ENCODE measurements at regions not wholly inside any gene's neighbourhood (a gene's known extent, or its start where the extent isn't known, plus 50 kb on each side); places are given as distances from the start of the nearest gene placed in this dataset.
"Not testable (repeated sequence)": the region's sequence is repeated elsewhere in the genome, so short reads cannot be mapped to it uniquely, and the experiment has no call there.

- Mint-ChIP-seq H3K4me3 (no peak overlapping the region), H3K27me3 (no peaks in the 10 kb centered on the region), H3K9me3 (no peaks in the 10 kb centered on the region), H3K36me3 (no peaks in the 10 kb centered on the region), H3K27ac (no peak overlapping the region), H3K4me1 (ENCODE audit: low read depth in 2 of 2) (peaks cover 0 to 9% of the 10 kb centered on the region in 2 donors)
- no peak for ATAC-seq
- DNase-seq (ENCODE audit: low spot score), result no peak
Measured at GRCh38 chr5:143638654-143639053, 173.3 kb upstream of the HMHB1 start.

GRCh38 chr5:143636931-143637528 is 174.9 kb upstream of the HMHB1 start:
- Mint-ChIP-seq H3K27me3 (no peaks in the 10 kb centered on the region), H3K9me3 (no peaks in the 10 kb centered on the region), H3K27ac (no peak overlapping the region), H3K4me3 (no peak overlapping the region), H3K4me1 (ENCODE audit: low read depth in 2 of 2) (peaks cover 0 to 14% of the 10 kb centered on the region in 2 donors), H3K36me3 (no peaks in the 10 kb centered on the region)
- DNase-seq (ENCODE audit: low spot score), result no peak
- no peak for ATAC-seq

- DNase-seq (ENCODE audit: low spot score), result no peak
- H3K9me3 Mint-ChIP-seq, result no peaks in the 10 kb centered on the region
Measured at GRCh38 chr5:143635888-143636287, 176.1 kb upstream of the HMHB1 start.

GRCh38 chr5:143635146-143635752 is 176.7 kb upstream of the HMHB1 start:
- Mint-ChIP-seq H3K27me3 (no peaks in the 10 kb centered on the region), H3K4me1 (ENCODE audit: low read depth in 2 of 2) (peaks cover 0 to 17% of the 10 kb centered on the region in 2 donors), H3K4me3 (no peak overlapping the region)

More at GRCh38 chr5:143635888-143636287, 176.1 kb upstream of the HMHB1 start:
- Mint-ChIP-seq H3K4me3 (no peak overlapping the region), H3K36me3 (no peaks in the 10 kb centered on the region), H3K4me1 (ENCODE audit: low read depth in 2 of 2) (peaks cover 0 to 14% of the 10 kb centered on the region in 2 donors), H3K27ac (no peak overlapping the region), H3K27me3 (no peaks in the 10 kb centered on the region)
- ATAC-seq, result no peak

GRCh38 chr5:143634689-143635088 is 177.3 kb upstream of the HMHB1 start:
- peak overlapping the region in 1 of 2 donors; percentile 32 for H3K27ac Mint-ChIP-seq
- no peaks in the 10 kb centered on the region for H3K9me3 Mint-ChIP-seq
- peaks cover 2 to 21% of the 10 kb centered on the region in 2 donors for H3K4me1 Mint-ChIP-seq (ENCODE audit: low read depth in 2 of 2)
- no peaks in the 10 kb centered on the region for H3K27me3 Mint-ChIP-seq
- H3K4me3 Mint-ChIP-seq, result no peak overlapping the region
- DNase-seq (ENCODE audit: low spot score), result no peak
- no peaks in the 10 kb centered on the region for H3K36me3 Mint-ChIP-seq
- ATAC-seq, result no peak

More at GRCh38 chr5:143635146-143635752, 176.7 kb upstream of the HMHB1 start:
- H3K36me3 Mint-ChIP-seq, result no peaks in the 10 kb centered on the region
- no peak for DNase-seq (ENCODE audit: low spot score)
- peak overlapping the region in 1 of 2 donors; percentile 32 for H3K27ac Mint-ChIP-seq
- no peak for ATAC-seq
- no peaks in the 10 kb centered on the region for H3K9me3 Mint-ChIP-seq

- Mint-ChIP-seq H3K4me1 (ENCODE audit: low read depth in 2 of 2) (peaks cover 5 to 27% of the 10 kb centered on the region in 2 donors), H3K4me3 (peak overlapping the region; percentile 4), H3K36me3 (peaks cover 6% of the 10 kb centered on the region), H3K9me3 (peaks cover 4% of the 10 kb centered on the region), H3K27me3 (peaks cover 0 to 3% of the 10 kb centered on the region in 2 donors), H3K27ac (peak overlapping the region; percentile 56 to 87)
- ATAC-seq (peak in 1 of 2 donors; percentile 69), DNase-seq (ENCODE audit: low spot score) (no peak)
Measured at GRCh38 chr5:143629871-143630659, 181.9 kb upstream of the HMHB1 start.

- H3K4me3 Mint-ChIP-seq; H3K9me3 Mint-ChIP-seq; DNase-seq (ENCODE audit: low spot score); H3K36me3 Mint-ChIP-seq; H3K27ac Mint-ChIP-seq; H3K27me3 Mint-ChIP-seq; ATAC-seq: not testable (repeated sequence)
- peaks cover 5 to 10% of the 10 kb centered on the region in 2 donors for H3K4me1 Mint-ChIP-seq (ENCODE audit: low read depth in 2 of 2)
Measured at GRCh38 chr5:143625048-143625447, 186.9 kb upstream of the HMHB1 start.

- H3K9me3 Mint-ChIP-seq, result peaks cover 7% of the 10 kb centered on the region
- no peak for DNase-seq (ENCODE audit: low spot score)
- no peak overlapping the region for H3K4me3 Mint-ChIP-seq
- ATAC-seq, result no peak
- no peak overlapping the region for H3K27ac Mint-ChIP-seq
- H3K36me3 Mint-ChIP-seq, result peaks cover 6% of the 10 kb centered on the region
- H3K4me1 Mint-ChIP-seq (ENCODE audit: low read depth in 2 of 2), result peaks cover under 1 to 5% of the 10 kb centered on the region in 2 donors
- peaks cover 0 to 3% of the 10 kb centered on the region in 2 donors for H3K27me3 Mint-ChIP-seq
Measured at GRCh38 chr5:143624465-143624864, 187.5 kb upstream of the HMHB1 start.

- Mint-ChIP-seq H3K27ac (no peak overlapping the region), H3K4me3 (no peak overlapping the region), H3K9me3 (peaks cover 7% of the 10 kb centered on the region), H3K36me3 (peaks cover 7% of the 10 kb centered on the region), H3K27me3 (peaks cover 0 to 13% of the 10 kb centered on the region in 2 donors), H3K4me1 (ENCODE audit: low read depth in 2 of 2) (peaks cover 6% of the 10 kb centered on the region in 2 donors)
- ATAC-seq, result no peak
- DNase-seq (ENCODE audit: low spot score), result no peak
Measured at GRCh38 chr5:143619040-143619439, 192.9 kb upstream of the HMHB1 start.

GRCh38 chr5:143618141-143618540 is 193.8 kb upstream of the HMHB1 start:
- no peak for ATAC-seq
- no peak overlapping the region for H3K4me3 Mint-ChIP-seq
- DNase-seq (ENCODE audit: low spot score), result no peak
- H3K9me3 Mint-ChIP-seq, result peaks cover 6% of the 10 kb centered on the region
- peaks cover 0 to 14% of the 10 kb centered on the region in 2 donors for H3K27me3 Mint-ChIP-seq
- H3K27ac Mint-ChIP-seq, result no peak overlapping the region
- H3K4me1 Mint-ChIP-seq (ENCODE audit: low read depth in 2 of 2), result peaks cover 6 to 9% of the 10 kb centered on the region in 2 donors
- peaks cover 10% of the 10 kb centered on the region for H3K36me3 Mint-ChIP-seq

- H3K27ac Mint-ChIP-seq, result peak overlapping the region in 1 of 2 donors; percentile 0
- peaks cover 16% of the 10 kb centered on the region for H3K36me3 Mint-ChIP-seq
- peaks cover 8 to 9% of the 10 kb centered on the region in 2 donors for H3K4me1 Mint-ChIP-seq (ENCODE audit: low read depth in 2 of 2)
- DNase-seq (ENCODE audit: low spot score) (no peak), ATAC-seq (no peak)
- no peak overlapping the region for H3K4me3 Mint-ChIP-seq
- peaks cover 13% of the 10 kb centered on the region for H3K9me3 Mint-ChIP-seq
- H3K27me3 Mint-ChIP-seq, result peaks cover 0 to 14% of the 10 kb centered on the region in 2 donors
Measured at GRCh38 chr5:143614831-143615230, 197.1 kb upstream of the HMHB1 start.

GRCh38 chr5:143613329-143613728 is 198.6 kb upstream of the HMHB1 start:
- ATAC-seq, result no peak
- H3K36me3 Mint-ChIP-seq, result peaks cover 31% of the 10 kb centered on the region
- H3K4me3 Mint-ChIP-seq, result no peak overlapping the region
- H3K27me3 Mint-ChIP-seq, result peaks cover 0 to 7% of the 10 kb centered on the region in 2 donors
- peak overlapping the region in 1 of 2 donors; percentile 34 for H3K27ac Mint-ChIP-seq
- H3K9me3 Mint-ChIP-seq, result peaks cover 25% of the 10 kb centered on the region
- peaks cover 15 to 19% of the 10 kb centered on the region in 2 donors for H3K4me1 Mint-ChIP-seq (ENCODE audit: low read depth in 2 of 2)
- DNase-seq (ENCODE audit: low spot score), result no peak

- ATAC-seq (no peak), DNase-seq (ENCODE audit: low spot score) (no peak)
- Mint-ChIP-seq H3K36me3 (peaks cover 36% of the 10 kb centered on the region), H3K27ac (no peak overlapping the region), H3K4me3 (no peak overlapping the region), H3K4me1 (ENCODE audit: low read depth in 2 of 2) (peaks cover 26 to 32% of the 10 kb centered on the region in 2 donors), H3K9me3 (peaks cover 28% of the 10 kb centered on the region), H3K27me3 (peaks cover 0 to 7% of the 10 kb centered on the region in 2 donors)
Measured at GRCh38 chr5:143610946-143611345, 201.0 kb upstream of the HMHB1 start.

Data from natural killer cell treated with Interleukin-12 subunit alpha and Interleukin-12 subunit beta and Interleukin-15 and Interleukin-18, amount 100 ng/mL, for 72 hours (primary cell).